ENCODE measurements at regions not wholly inside any gene's neighbourhood (a gene's known extent, or its start where the extent isn't known, plus 50 kb on each side); places are given as distances from the start of the nearest gene placed in this dataset.

- no peak overlapping the region for H2AFZ ChIP-seq (ENCODE audit: low read length)
- H4K20me1 ChIP-seq (ENCODE audit: control insufficient read depth, extremely low read depth, insufficient read depth, low read length) = no peaks in the 10 kb centered on the region
- H3K79me2 ChIP-seq (ENCODE audit: control insufficient read depth, insufficient read depth, low read length) = no peaks in the 10 kb centered on the region
- H3K4me3 ChIP-seq (replicated peaks in 1 of 4; ENCODE audit: control extremely low read depth in 1 of 4, insufficient read depth in 1 of 4, low read depth in 3 of 4, low read length in 4 of 4) = no peak overlapping the region
- H3K36me3 ChIP-seq (ENCODE audit: control insufficient read depth, insufficient read depth, low read length) = no peaks in the 10 kb centered on the region
- no peaks in the 10 kb centered on the region for H3K4me1 ChIP-seq (ENCODE audit: control insufficient read depth, extremely low read depth, insufficient read depth, low read length)
- H3K9ac ChIP-seq (ENCODE audit: insufficient read depth, low read length) = no peak overlapping the region
- H3K27me3 ChIP-seq (ENCODE audit: control insufficient read depth, insufficient read depth, low read length) = peaks cover 3% of the 10 kb centered on the region
- TF ChIP-seq, protein P1, sequence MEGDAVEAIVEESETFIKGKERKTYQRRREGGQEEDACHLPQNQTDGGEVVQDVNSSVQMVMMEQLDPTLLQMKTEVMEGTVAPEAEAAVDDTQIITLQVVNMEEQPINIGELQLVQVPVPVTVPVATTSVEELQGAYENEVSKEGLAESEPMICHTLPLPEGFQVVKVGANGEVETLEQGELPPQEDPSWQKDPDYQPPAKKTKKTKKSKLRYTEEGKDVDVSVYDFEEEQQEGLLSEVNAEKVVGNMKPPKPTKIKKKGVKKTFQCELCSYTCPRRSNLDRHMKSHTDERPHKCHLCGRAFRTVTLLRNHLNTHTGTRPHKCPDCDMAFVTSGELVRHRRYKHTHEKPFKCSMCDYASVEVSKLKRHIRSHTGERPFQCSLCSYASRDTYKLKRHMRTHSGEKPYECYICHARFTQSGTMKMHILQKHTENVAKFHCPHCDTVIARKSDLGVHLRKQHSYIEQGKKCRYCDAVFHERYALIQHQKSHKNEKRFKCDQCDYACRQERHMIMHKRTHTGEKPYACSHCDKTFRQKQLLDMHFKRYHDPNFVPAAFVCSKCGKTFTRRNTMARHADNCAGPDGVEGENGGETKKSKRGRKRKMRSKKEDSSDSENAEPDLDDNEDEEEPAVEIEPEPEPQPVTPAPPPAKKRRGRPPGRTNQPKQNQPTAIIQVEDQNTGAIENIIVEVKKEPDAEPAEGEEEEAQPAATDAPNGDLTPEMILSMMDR (conservative IDR thresholded peaks at IDR 0.05 in 1 of 2, IDR thresholded peaks at IDR 0.05 in 1 of 2; ENCODE audit: low read depth in 1 of 2, low read length in 2 of 2) = no peak
- TF ChIP-seq EZH2 (IDR thresholded peaks at IDR 0.05; ENCODE audit: low read length, missing control alignments) = no peak
- H3K4me2 ChIP-seq (ENCODE audit: extremely low read depth, insufficient read depth, low read length) = no peak overlapping the region
- no peak overlapping the region for H3K27ac ChIP-seq (ENCODE audit: insufficient read depth, low read length)
- no peaks in the 10 kb centered on the region for H3K9me3 ChIP-seq (ENCODE audit: control insufficient read depth, insufficient read depth, low read depth, low read length)
- DNase-seq (ENCODE audit: low read depth in 2 of 2) = no peak
These were observed 111.2 kb upstream of the CLDN10 start for GRCh38 chr13:95441326-95441725.

- Histone ChIP-seq H3K36me3 (ENCODE audit: control insufficient read depth, insufficient read depth, low read length) (no peaks in the 10 kb centered on the region), H2AFZ (ENCODE audit: low read length) (no peak overlapping the region), H3K4me3 (replicated peaks in 1 of 4; ENCODE audit: control extremely low read depth in 1 of 4, insufficient read depth in 1 of 4, low read depth in 3 of 4, low read length in 4 of 4) (no peak overlapping the region), H3K4me1 (ENCODE audit: control insufficient read depth, extremely low read depth, insufficient read depth, low read length) (no peaks in the 10 kb centered on the region), H3K27ac (ENCODE audit: insufficient read depth, low read length) (no peak overlapping the region), H3K4me2 (ENCODE audit: extremely low read depth, insufficient read depth, low read length) (no peak overlapping the region), H4K20me1 (ENCODE audit: control insufficient read depth, extremely low read depth, insufficient read depth, low read length) (no peaks in the 10 kb centered on the region), H3K79me2 (ENCODE audit: control insufficient read depth, insufficient read depth, low read length) (no peaks in the 10 kb centered on the region), H3K9ac (ENCODE audit: insufficient read depth, low read length) (no peak overlapping the region), H3K27me3 (ENCODE audit: control insufficient read depth, insufficient read depth, low read length) (peaks cover 3% of the 10 kb centered on the region), H3K9me3 (ENCODE audit: control insufficient read depth, insufficient read depth, low read depth, low read length) (no peaks in the 10 kb centered on the region)
- TF ChIP-seq, protein P1 (conservative IDR thresholded peaks at IDR 0.05 in 1 of 2, IDR thresholded peaks at IDR 0.05 in 1 of 2; ENCODE audit: low read depth in 1 of 2, low read length in 2 of 2) = no peak
- TF ChIP-seq EZH2 (IDR thresholded peaks at IDR 0.05; ENCODE audit: low read length, missing control alignments) = no peak
- no peak for DNase-seq (ENCODE audit: low read depth in 2 of 2)
These were observed 108.4 kb upstream of the CLDN10 start for GRCh38 chr13:95444006-95444730.

GRCh38 chr13:95445131-95445530 lies 107.4 kb upstream of the CLDN10 start:
- H3K4me3 ChIP-seq (replicated peaks in 1 of 4; ENCODE audit: control extremely low read depth in 1 of 4, insufficient read depth in 1 of 4, low read depth in 3 of 4, low read length in 4 of 4) = no peak overlapping the region
- no peak overlapping the region for H2AFZ ChIP-seq (ENCODE audit: low read length)
- TF ChIP-seq, protein P1 (conservative IDR thresholded peaks at IDR 0.05 in 1 of 2, IDR thresholded peaks at IDR 0.05 in 1 of 2; ENCODE audit: low read depth in 1 of 2, low read length in 2 of 2) = no peak
- no peak for TF ChIP-seq EZH2 (IDR thresholded peaks at IDR 0.05; ENCODE audit: low read length, missing control alignments)
- no peaks in the 10 kb centered on the region for H3K4me1 ChIP-seq (ENCODE audit: control insufficient read depth, extremely low read depth, insufficient read depth, low read length)
- H3K9me3 ChIP-seq (ENCODE audit: control insufficient read depth, insufficient read depth, low read depth, low read length) = no peaks in the 10 kb centered on the region
- no peaks in the 10 kb centered on the region for H3K36me3 ChIP-seq (ENCODE audit: control insufficient read depth, insufficient read depth, low read length)
- H3K79me2 ChIP-seq (ENCODE audit: control insufficient read depth, insufficient read depth, low read length) = no peaks in the 10 kb centered on the region
- no peak overlapping the region for H3K27ac ChIP-seq (ENCODE audit: insufficient read depth, low read length)
- peaks cover 3% of the 10 kb centered on the region for H3K27me3 ChIP-seq (ENCODE audit: control insufficient read depth, insufficient read depth, low read length)
- H4K20me1 ChIP-seq (ENCODE audit: control insufficient read depth, extremely low read depth, insufficient read depth, low read length) = no peaks in the 10 kb centered on the region
- DNase-seq (ENCODE audit: low read depth in 2 of 2) = no peak
- no peak overlapping the region for H3K4me2 ChIP-seq (ENCODE audit: extremely low read depth, insufficient read depth, low read length)
- H3K9ac ChIP-seq (ENCODE audit: insufficient read depth, low read length) = no peak overlapping the region
